ENCODE measurements at regions not wholly inside any gene's neighbourhood (a gene's known extent, or its start where the extent isn't known, plus 50 kb on each side); places are given as distances from the start of the nearest gene placed in this dataset.

DNA sequence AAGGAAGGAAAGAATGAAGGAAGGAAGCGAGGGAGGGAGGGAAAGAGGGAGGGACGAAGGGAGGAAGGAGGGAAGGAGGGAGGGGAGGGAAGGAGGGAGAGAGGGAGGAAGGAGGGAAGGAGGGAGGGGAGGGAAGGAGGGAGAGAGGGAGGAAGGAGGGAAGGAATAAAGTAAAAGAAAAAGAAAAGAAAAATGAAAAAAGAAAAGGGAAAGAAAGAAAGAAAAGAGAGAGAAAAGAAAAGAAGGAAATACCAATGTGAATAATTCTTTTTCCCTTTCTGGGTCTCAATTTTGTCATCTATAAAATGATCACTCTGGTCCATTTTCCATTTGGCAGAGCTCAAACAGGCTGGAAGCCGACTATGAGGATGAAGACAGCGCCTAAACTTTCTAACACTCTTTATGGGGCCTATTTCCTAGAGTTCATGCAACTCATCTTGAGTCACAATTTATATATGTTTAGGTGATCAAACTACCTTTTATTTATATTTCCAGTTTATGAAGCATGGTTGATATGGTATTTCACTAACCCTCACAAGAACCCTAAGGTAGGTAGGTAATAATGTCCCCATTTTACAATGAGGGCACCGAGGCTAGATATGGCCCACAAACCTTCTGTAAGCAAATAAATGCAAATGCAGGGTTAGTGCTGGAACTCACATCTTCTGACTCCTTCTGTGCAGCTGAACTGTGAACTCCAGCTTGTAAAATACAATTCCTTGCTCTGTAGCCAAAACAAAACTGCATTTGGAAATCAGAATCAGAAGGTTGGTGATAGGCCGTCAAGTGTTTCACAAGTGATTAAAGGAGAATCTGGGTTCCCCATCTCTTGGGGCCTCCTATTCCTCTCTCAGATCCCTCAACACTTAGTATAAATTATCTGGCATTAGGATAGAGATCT, 434.3 kb downstream of the ETS1 start:
- intact Hi-C loops (cut with DNase I): no loop called here
- Histone ChIP-seq H3K9me3 (no peaks in the 10 kb centered on the region), H3K4me3 (no peak overlapping the region), H3K4me1 (replicated peaks) (no peaks in the 10 kb centered on the region), H3K27ac (no peak overlapping the region), H3K27me3 (replicated peaks; ENCODE audit: insufficient read depth) (no peaks in the 10 kb centered on the region), H3K36me3 (no peaks in the 10 kb centered on the region)
- TF ChIP-seq CTCF (IDR thresholded peaks at IDR 0.05) (no peak), POLR2A (IDR thresholded peaks at IDR 0.05) (no peak), POLR2AphosphoS5 (IDR thresholded peaks at IDR 0.05) (no peak)
- no peak for DNase-seq (ENCODE audit: low spot score)
- 83% methylated on average over 6 of the region's 6 CpGs for WGBS

DNA sequence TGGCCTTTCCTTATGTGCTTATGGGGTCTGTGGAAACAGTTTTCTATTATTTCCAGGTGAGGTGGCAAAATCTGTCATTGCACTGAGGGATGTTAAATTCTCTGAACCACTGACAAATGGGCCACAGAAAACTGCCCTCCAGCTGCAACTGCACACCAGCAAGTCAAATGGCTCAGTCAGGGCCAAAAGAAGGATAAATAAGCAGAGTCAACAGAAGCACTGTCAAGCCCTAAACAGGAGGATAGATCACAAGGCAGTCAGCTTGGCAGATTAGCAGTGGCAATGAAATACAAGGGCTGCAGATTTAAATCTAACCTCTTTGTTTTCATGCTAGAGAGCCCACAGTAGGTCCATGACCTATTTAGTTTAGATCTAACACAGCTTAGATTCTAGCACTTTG, 435.6 kb downstream of the ETS1 start:
- TF ChIP-seq CTCF (IDR thresholded peaks at IDR 0.05) (no peak), POLR2AphosphoS5 (IDR thresholded peaks at IDR 0.05) (no peak), POLR2A (IDR thresholded peaks at IDR 0.05) (no peak)
- DNase-seq (ENCODE audit: low spot score): no peak
- H3K36me3 ChIP-seq: no peaks in the 10 kb centered on the region
- intact Hi-C loops (cut with DNase I): no loop called here
- H3K9me3 ChIP-seq: no peaks in the 10 kb centered on the region
- H3K4me3 ChIP-seq: no peak overlapping the region
- no peaks in the 10 kb centered on the region for H3K4me1 ChIP-seq (replicated peaks)
- no peak overlapping the region for H3K27ac ChIP-seq
- H3K27me3 ChIP-seq (replicated peaks; ENCODE audit: insufficient read depth): no peaks in the 10 kb centered on the region

DNA sequence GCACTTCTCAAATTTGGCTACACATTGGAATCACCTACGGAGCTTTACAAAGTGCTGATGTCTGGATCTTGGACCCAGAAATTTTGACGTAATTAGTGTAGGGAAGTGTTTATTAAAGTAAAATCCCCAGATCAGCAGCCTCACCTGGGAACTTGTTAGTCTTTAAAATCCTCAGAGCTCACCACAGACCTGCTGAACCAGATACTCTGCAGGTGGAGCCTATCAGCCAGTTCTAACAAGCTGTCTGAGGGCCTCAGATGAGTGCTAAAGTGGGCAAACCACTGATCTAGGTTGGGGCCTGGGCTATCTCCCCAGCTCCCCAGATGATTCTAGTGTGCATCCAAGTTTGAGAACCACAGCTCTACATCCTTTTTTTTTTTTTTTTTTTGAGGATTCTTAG, 436.0 kb downstream of the ETS1 start:
- intact Hi-C loops (cut with DNase I): no loop called here
- Histone ChIP-seq H3K27ac (no peak overlapping the region), H3K4me3 (no peak overlapping the region), H3K27me3 (replicated peaks; ENCODE audit: insufficient read depth) (no peaks in the 10 kb centered on the region), H3K9me3 (no peaks in the 10 kb centered on the region), H3K4me1 (replicated peaks) (no peaks in the 10 kb centered on the region), H3K36me3 (no peaks in the 10 kb centered on the region)
- DNase-seq (ENCODE audit: low spot score): no peak
- TF ChIP-seq POLR2AphosphoS5 (IDR thresholded peaks at IDR 0.05): no peak
- TF ChIP-seq CTCF (IDR thresholded peaks at IDR 0.05): no peak
- no peak for TF ChIP-seq POLR2A (IDR thresholded peaks at IDR 0.05)
- WGBS: 90% methylated on average over 2 of the region's 2 CpGs

GRCh38 chr11:128148208-128148607, 439.1 kb downstream of the ETS1 start:
- intact Hi-C loops (cut with DNase I): no loop called here
- Histone ChIP-seq H3K27ac (no peak overlapping the region), H3K4me3 (no peak overlapping the region), H3K36me3 (no peaks in the 10 kb centered on the region), H3K4me1 (replicated peaks) (no peaks in the 10 kb centered on the region), H3K27me3 (replicated peaks; ENCODE audit: insufficient read depth) (no peaks in the 10 kb centered on the region), H3K9me3 (no peaks in the 10 kb centered on the region)
- TF ChIP-seq POLR2AphosphoS5 (IDR thresholded peaks at IDR 0.05): no peak
- no peak for TF ChIP-seq CTCF (IDR thresholded peaks at IDR 0.05)
- no peak for TF ChIP-seq POLR2A (IDR thresholded peaks at IDR 0.05)
- DNase-seq (ENCODE audit: low spot score): no peak
- 93% methylated on average over 6 of the region's 6 CpGs for WGBS

All from prostate gland (tissue), 2 donors.